ENCODE measurements at regions not wholly inside any gene's neighbourhood (a gene's known extent, or its start where the extent isn't known, plus 50 kb on each side); places are given as distances from the start of the nearest gene placed in this dataset.

DNA sequence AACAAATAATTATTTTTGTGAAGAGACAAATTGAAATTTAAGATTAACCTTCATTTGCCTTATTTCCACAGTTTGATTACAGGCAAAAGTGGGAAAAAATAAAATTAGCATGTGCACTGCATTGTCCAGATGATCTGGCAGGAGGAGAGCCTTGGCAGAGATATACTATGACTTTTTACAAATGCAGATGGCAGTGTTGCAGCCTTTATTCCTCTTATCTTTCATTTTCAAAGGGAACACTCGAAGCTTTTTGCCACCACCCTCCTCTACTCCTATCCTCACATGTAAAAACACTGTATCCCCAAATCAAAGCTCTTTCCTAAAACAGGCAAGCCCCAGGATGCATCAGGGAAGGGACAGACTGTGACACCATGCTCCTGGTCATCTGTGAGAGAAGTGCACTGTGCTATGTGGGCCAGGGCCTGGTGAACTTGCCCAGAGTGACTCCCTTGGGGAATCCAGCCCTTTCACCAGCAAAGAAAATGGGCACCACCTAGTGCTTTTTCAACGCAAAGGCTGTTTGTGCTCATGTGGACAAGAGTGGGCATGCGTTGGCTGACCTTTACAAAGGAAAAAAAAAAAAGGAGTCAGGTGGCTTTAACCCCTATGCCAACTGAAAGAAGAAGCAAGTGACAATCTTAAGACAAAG, 74.7 kb upstream of the ETAA1 start:
- dilution Hi-C loops (cut with MboI; ENCODE audit: extremely low pct_ligation_motif_present, low sequenced_read_pairs) (no loop called here), intact Hi-C loops (cut with micrococcal nuclease) (loop anchor here (5.0 kb wide), 1 partner anchor 1680 kb away; no protein-coding TSS in a partner anchor)
- H3K27me3 ChIP-seq (ENCODE audit: control insufficient read depth in 2 of 2, insufficient read depth in 2 of 2, low read length in 2 of 2), result no peaks in the 10 kb centered on the region
- no peaks in the 10 kb centered on the region for H3K4me1 ChIP-seq (ENCODE audit: control insufficient read depth, extremely low read depth, insufficient read depth, low read length)
- TF ChIP-seq, protein P1, sequence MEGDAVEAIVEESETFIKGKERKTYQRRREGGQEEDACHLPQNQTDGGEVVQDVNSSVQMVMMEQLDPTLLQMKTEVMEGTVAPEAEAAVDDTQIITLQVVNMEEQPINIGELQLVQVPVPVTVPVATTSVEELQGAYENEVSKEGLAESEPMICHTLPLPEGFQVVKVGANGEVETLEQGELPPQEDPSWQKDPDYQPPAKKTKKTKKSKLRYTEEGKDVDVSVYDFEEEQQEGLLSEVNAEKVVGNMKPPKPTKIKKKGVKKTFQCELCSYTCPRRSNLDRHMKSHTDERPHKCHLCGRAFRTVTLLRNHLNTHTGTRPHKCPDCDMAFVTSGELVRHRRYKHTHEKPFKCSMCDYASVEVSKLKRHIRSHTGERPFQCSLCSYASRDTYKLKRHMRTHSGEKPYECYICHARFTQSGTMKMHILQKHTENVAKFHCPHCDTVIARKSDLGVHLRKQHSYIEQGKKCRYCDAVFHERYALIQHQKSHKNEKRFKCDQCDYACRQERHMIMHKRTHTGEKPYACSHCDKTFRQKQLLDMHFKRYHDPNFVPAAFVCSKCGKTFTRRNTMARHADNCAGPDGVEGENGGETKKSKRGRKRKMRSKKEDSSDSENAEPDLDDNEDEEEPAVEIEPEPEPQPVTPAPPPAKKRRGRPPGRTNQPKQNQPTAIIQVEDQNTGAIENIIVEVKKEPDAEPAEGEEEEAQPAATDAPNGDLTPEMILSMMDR (IDR thresholded peaks at IDR 0.05; ENCODE audit: extremely low read depth in 1 of 2, insufficient read depth in 1 of 2, low read depth in 1 of 2, low read length in 2 of 2), result peak in 1 of 2 donors; percentile 22
- TF ChIP-seq POLR2AphosphoS5 (IDR thresholded peaks at IDR 0.05; ENCODE audit: insufficient read depth, low read depth, low read length), result no peak
- no TSS peak for BruUV-seq (replicated peaks)
- FAIRE-seq (no peak), DNase-seq (ENCODE audit: low read depth, low spot score) (peak; percentile 28)
- POLR2A ChIA-PET, result no interaction called here
- no peaks in the 10 kb centered on the region for H3K9me3 ChIP-seq (replicated peaks; ENCODE audit: control insufficient read depth, insufficient read depth, low read length)
- H2AFZ ChIP-seq (ENCODE audit: low read depth, low read length), result peak overlapping the region; percentile 59
- no peak overlapping the region for H3K4me2 ChIP-seq (ENCODE audit: insufficient read depth, low read length)
- no peak overlapping the region for H3K9ac ChIP-seq (replicated peaks; ENCODE audit: extremely low read depth, insufficient read depth, low read length)
- H3K79me2 ChIP-seq (ENCODE audit: control insufficient read depth, insufficient read depth, low read length), result no peaks in the 10 kb centered on the region
- H3K4me3 ChIP-seq (replicated peaks in 1 of 3; ENCODE audit: insufficient read depth in 1 of 3, low read depth in 1 of 3, low read length in 3 of 3), result no peak overlapping the region
- H4K20me1 ChIP-seq (replicated peaks; ENCODE audit: control insufficient read depth, extremely low read depth, insufficient read depth, low read length), result no peaks in the 10 kb centered on the region
- no peak overlapping the region for H3K27ac ChIP-seq (ENCODE audit: insufficient read depth, low read depth, low read length)
- H3K36me3 ChIP-seq (ENCODE audit: control insufficient read depth in 2 of 2, extremely low read depth in 1 of 2, insufficient read depth in 2 of 2, low read length in 2 of 2), result no peaks in the 10 kb centered on the region
- CTCF ChIA-PET, result interaction anchor here (1.2 kb wide), 1 partner anchor 11 kb away, joined by 6 read pairs; no protein-coding TSS in a partner anchor
- no peaks in the 10 kb centered on the region for H3K9me1 ChIP-seq (replicated peaks; ENCODE audit: control insufficient read depth, extremely low read depth, insufficient read depth, low read length)

DNA sequence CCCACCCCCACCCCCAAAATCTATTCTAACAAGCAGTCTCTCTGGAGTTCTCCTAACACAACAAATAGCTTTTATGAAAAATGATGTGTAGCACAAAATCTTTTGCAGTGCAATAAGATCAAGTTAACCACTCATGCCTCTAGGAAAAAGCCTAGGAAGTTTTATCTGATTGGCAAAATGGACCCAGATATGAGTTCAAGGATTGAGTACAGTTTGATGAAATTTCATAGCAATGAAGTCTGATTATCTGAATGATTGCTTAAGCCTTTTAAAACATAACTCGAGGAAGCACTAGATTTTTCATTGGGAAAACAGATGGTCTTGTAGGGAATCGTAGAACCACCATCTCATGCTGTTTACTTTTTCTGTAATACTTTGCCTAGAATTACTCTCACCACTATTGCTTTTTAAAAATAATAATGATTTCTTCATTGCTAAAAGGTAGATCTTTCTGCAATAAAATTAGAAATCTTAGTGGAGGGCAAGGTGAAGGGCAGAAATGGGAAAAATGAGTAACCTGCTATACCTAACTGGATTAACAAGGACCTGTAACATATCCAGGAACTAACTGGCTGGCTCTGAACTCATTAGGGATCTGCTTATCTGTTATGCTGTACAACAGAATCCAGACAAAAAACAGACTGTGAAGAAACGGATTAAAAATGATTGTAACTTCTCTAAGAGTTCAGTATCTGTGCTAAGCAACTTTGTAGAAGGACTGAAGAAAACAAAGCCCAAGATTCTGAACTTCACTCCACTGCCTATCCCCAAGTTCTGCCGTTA, 73.7 kb upstream of the ETAA1 start:
- Histone ChIP-seq H2AFZ (ENCODE audit: low read depth, low read length) (no peak overlapping the region), H3K27me3 (ENCODE audit: control insufficient read depth in 2 of 2, insufficient read depth in 2 of 2, low read length in 2 of 2) (no peaks in the 10 kb centered on the region), H3K4me2 (ENCODE audit: insufficient read depth, low read length) (no peak overlapping the region), H3K9me1 (replicated peaks; ENCODE audit: control insufficient read depth, extremely low read depth, insufficient read depth, low read length) (no peaks in the 10 kb centered on the region), H3K4me1 (ENCODE audit: control insufficient read depth, extremely low read depth, insufficient read depth, low read length) (no peaks in the 10 kb centered on the region), H3K27ac (ENCODE audit: insufficient read depth, low read depth, low read length) (no peak overlapping the region), H4K20me1 (replicated peaks; ENCODE audit: control insufficient read depth, extremely low read depth, insufficient read depth, low read length) (no peaks in the 10 kb centered on the region), H3K9me3 (replicated peaks; ENCODE audit: control insufficient read depth, insufficient read depth, low read length) (no peaks in the 10 kb centered on the region), H3K79me2 (ENCODE audit: control insufficient read depth, insufficient read depth, low read length) (no peaks in the 10 kb centered on the region), H3K9ac (replicated peaks; ENCODE audit: extremely low read depth, insufficient read depth, low read length) (no peak overlapping the region), H3K4me3 (replicated peaks in 1 of 3; ENCODE audit: insufficient read depth in 1 of 3, low read depth in 1 of 3, low read length in 3 of 3) (no peak overlapping the region), H3K36me3 (ENCODE audit: control insufficient read depth in 2 of 2, extremely low read depth in 1 of 2, insufficient read depth in 2 of 2, low read length in 2 of 2) (no peaks in the 10 kb centered on the region)
- dilution Hi-C loops (cut with MboI; ENCODE audit: extremely low pct_ligation_motif_present, low sequenced_read_pairs), result no loop called here
- FAIRE-seq, result no peak
- no TSS peak for BruUV-seq (replicated peaks)
- TF ChIP-seq, protein P1 (IDR thresholded peaks at IDR 0.05; ENCODE audit: extremely low read depth in 1 of 2, insufficient read depth in 1 of 2, low read depth in 1 of 2, low read length in 2 of 2), result no peak
- no peak for TF ChIP-seq GATA2 (IDR thresholded peaks at IDR 0.05; ENCODE audit: insufficient read depth, insufficient read length, low read depth, low read length)
- ChIA-PET POLR2A (no interaction called here), CTCF (interaction anchor here (0.6 to 1.2 kb wide), 2 partner anchors 12 to 153 kb away, joined by 3 to 6 read pairs; no protein-coding TSS in a partner anchor)
- intact Hi-C loops (cut with micrococcal nuclease), result loop anchor here (5.0 kb wide), 1 partner anchor 1681 kb away; no protein-coding TSS in a partner anchor
- no peak for DNase-seq (ENCODE audit: low read depth, low spot score)

Data from endothelial cell of umbilical vein (primary cell).